Panc1 (cell line): ENCODE measurements at regions not wholly inside any gene's neighbourhood (a gene's known extent, or its start where the extent isn't known, plus 50 kb on each side); places are given as distances from the start of the nearest gene placed in this dataset.

Experiments
- TF ChIP-seq, protein P1 (sequence below): fragments of 450-650 bp; IDR thresholded peaks from 2 replicates; pipeline ENCODE4 v1.5.1; 2017; ENCODE audit warnings: mild to moderate bottlenecking
- TF ChIP-seq, protein P2 (sequence below), 2 experiments: IDR thresholded peaks; 2 replicates each; pipeline ENCODE4 v1.6.1; 2011 to 2012; ENCODE audit warnings: low read depth in 2 of 2, control low read depth in 1 of 2, low read length in 1 of 2, mild to moderate bottlenecking in 1 of 2, moderate library complexity in 1 of 2; ENCODE audit not compliant: insufficient read depth in 1 of 2

DNA sequence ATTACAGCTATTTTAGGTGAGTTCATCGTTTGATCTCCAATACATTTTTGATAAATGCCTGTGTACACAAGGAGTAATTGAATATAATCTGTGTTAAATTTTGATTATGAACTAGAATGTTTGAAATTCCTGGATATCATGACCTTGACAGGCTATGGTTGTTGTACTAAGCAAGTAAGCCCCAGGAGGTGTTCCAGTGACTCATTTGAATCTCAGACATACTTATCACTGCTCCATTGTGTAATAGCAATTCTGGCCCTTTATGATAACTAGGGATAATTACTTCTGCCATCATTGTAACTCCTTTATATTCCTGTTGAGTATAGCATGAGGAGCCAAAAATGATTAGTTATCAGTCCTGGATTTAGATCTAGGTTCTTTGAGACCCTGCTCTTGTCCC is 1424.6 kb upstream of the ADGRB3 start:
- TF ChIP-seq, protein P1, sequence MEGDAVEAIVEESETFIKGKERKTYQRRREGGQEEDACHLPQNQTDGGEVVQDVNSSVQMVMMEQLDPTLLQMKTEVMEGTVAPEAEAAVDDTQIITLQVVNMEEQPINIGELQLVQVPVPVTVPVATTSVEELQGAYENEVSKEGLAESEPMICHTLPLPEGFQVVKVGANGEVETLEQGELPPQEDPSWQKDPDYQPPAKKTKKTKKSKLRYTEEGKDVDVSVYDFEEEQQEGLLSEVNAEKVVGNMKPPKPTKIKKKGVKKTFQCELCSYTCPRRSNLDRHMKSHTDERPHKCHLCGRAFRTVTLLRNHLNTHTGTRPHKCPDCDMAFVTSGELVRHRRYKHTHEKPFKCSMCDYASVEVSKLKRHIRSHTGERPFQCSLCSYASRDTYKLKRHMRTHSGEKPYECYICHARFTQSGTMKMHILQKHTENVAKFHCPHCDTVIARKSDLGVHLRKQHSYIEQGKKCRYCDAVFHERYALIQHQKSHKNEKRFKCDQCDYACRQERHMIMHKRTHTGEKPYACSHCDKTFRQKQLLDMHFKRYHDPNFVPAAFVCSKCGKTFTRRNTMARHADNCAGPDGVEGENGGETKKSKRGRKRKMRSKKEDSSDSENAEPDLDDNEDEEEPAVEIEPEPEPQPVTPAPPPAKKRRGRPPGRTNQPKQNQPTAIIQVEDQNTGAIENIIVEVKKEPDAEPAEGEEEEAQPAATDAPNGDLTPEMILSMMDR = no peak
- TF ChIP-seq, protein P2, sequence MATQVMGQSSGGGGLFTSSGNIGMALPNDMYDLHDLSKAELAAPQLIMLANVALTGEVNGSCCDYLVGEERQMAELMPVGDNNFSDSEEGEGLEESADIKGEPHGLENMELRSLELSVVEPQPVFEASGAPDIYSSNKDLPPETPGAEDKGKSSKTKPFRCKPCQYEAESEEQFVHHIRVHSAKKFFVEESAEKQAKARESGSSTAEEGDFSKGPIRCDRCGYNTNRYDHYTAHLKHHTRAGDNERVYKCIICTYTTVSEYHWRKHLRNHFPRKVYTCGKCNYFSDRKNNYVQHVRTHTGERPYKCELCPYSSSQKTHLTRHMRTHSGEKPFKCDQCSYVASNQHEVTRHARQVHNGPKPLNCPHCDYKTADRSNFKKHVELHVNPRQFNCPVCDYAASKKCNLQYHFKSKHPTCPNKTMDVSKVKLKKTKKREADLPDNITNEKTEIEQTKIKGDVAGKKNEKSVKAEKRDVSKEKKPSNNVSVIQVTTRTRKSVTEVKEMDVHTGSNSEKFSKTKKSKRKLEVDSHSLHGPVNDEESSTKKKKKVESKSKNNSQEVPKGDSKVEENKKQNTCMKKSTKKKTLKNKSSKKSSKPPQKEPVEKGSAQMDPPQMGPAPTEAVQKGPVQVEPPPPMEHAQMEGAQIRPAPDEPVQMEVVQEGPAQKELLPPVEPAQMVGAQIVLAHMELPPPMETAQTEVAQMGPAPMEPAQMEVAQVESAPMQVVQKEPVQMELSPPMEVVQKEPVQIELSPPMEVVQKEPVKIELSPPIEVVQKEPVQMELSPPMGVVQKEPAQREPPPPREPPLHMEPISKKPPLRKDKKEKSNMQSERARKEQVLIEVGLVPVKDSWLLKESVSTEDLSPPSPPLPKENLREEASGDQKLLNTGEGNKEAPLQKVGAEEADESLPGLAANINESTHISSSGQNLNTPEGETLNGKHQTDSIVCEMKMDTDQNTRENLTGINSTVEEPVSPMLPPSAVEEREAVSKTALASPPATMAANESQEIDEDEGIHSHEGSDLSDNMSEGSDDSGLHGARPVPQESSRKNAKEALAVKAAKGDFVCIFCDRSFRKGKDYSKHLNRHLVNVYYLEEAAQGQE (IDR thresholded peaks at IDR 0.05; ENCODE audit: insufficient read depth in 1 of 2, low read depth in 2 of 2, low read length in 1 of 2) = no peak
